HG02981 (cell line): ENCODE measurements at regions not wholly inside any gene's neighbourhood (a gene's known extent, or its start where the extent isn't known, plus 50 kb on each side); places are given as distances from the start of the nearest gene placed in this dataset.

ENCODE experiments used
- ATAC-seq: cut with Tn5 transposase; IDR thresholded peaks from one replicate; pipeline ENCODE4 v1.9.1; 2021; ENCODE audit warnings: mild to moderate bottlenecking, moderate library complexity; ENCODE audit not compliant: unreplicated experiment

DNA sequence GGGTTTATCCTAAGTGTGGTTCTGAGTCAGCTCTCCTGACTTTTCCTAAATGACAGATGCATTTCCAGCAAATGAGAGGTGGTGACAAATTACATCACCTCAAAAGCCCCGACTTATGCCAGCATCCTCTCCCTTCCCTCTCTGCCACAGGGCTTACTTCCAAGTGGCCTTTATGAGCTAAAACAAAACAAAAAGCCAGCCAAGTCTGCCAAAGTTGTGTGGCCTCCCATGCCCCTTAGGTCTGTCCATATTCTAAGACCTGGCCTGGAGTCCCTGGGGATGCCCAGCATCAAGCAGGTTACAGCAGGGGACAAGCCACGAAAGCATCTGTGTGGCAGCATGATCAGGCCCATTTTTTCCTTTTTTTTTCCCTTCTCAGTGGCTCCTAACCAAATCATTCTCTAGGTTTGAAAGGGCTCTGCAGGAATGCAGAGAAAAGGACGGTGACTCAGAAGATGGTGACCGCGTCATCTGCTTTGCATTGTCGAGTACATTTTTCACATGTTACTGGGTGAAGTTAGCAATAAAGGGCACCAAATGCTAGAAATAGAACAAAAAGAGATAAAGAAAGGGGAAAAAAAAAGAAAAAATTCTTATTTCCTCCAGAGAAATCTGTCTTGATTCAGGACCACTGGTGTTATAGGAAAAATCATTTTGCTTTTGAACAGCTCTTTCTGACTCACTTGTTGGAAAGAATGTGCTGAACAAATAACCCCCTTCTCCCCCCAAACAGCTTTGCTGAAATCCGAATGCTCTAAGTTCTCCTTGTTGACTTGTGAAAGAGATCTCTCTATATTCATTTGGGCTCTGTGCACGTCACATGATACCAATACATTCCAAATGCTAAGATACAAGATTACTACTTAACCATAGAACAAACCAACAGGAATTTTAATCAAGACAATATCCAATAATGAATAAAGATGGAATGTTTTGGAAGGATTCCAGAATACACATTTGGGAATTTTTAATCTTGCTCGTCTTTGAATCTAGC, 178.7 kb downstream of the EN1 start:
- ATAC-seq = no peak

- ATAC-seq = no peak
Observed at GRCh38 chr2:118667964-118668363, 179.5 kb downstream of the EN1 start.

DNA sequence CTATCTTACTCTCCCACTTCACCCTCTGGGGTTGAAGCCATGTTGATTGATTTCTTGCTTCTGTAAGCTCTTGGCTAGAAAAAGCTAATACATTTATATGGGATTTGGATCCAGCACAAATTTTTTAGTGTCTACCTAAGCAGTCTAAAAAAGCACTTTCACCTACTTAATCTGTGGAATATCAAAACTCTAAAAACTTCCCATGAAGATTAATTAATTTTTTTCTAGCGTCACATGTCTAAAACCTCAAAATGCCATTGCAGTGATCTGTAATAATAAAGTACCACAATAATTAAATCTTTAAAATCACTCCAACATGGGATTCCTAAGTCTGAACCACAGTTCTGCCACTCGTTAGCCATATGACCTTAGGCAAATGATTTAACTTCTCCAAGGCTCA, 180.1 kb downstream of the EN1 start:
- no peak for ATAC-seq

GRCh38 chr2:118665784-118666529, 181.5 kb downstream of the EN1 start:
- no peak for ATAC-seq

GRCh38 chr2:118661179-118661578, 186.3 kb downstream of the EN1 start:
- no peak for ATAC-seq

- ATAC-seq = no peak
Observed at GRCh38 chr2:118658596-118659198, 188.8 kb downstream of the EN1 start.

DNA sequence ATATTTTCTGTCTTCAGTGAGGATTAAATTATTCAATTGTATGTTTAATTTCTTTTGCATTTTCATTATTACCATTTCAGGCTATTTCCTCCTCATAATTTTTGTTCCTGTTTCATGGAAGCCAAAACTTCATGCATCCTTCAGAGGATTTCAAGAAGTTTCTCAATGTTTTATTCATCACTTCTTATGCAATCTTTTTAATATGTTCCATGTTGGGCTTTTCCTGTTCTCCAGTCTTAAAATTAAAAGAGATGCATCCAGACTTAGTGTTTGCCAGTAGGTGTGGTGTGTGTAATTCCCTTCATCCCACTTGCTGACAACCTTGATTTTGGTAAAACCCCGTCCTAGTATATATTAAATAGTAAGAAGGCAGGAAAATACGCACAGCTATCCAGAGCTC, 190.0 kb downstream of the EN1 start:
- ATAC-seq = no peak

DNA sequence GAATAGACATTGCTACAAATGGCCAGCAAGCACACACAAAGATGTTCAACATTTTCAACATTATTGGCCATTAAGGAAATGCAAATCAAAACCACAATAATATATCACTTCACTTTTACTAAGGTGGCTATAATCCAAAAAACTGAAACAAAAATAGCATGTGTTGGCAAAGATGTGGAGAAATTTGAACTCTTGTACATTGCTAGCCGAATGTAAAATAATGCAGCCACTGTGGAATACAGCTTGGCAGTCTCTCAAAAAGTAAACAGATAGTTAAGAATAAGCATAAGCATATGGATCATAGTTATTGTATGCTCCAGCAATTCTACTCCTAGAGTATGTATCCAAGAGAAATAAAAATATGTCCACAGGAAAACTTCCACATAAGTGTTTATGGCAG, 192.5 kb downstream of the EN1 start:
- ATAC-seq = no peak

DNA sequence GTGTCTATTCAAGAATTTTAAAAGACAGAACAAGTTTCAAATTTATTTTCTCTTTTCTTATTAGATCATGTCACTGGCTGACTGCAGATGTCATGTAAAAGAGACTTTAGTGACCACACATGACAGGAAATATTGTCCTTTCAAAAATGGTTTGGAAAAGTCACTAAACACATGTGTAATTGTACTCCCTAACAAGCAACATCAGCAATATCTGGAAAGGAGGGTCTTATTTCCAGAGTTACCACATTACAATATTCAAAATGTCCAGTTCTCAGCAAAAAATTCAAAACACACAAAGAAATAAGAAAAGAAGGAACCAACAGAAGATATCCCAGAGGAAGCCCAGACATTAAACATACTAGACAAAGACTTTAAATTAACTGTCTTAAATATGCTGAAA, 197.1 kb downstream of the EN1 start:
- no peak for ATAC-seq

GRCh38 chr2:118645876-118646275, 201.6 kb downstream of the EN1 start:
- ATAC-seq = no peak

DNA sequence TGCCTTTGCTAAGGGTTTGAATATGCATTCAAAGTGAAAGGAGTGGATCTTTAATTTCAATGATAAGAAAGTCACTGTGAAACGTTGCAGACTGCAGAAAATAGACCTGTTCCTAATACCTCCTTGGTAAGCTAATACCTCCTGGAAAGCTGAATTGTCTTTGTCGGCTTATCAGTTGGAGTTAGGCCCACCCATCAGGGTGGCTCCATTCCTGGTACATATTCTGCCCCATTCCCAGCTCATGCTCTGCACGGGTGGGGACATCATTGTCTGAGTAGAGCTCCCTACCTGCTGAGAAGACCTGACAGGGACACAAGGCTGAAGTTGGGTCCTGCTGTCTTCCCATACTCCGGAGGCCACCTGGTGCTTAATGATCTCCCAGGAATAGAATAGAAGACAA, 203.3 kb downstream of the EN1 start:
- ATAC-seq = no peak

GRCh38 chr2:118643294-118643693, 204.2 kb downstream of the EN1 start:
- no peak for ATAC-seq

DNA sequence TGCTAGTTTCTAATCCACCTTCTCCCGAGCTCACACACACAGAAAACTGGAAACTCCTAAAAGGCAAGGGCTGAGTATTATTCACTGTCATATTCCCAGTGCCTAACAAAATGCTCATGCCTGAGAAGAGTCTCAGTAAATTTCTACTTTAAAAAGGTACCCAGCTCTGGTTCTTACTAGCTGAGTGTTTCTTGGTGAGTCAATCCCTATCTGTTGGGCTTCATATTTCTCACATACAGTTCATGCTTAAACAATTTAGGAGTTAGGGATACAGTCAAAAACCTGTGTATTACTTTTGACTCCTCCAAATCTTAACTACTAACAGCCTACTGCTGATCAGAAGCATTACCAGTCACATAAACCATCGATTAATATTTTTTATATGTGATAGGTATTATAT, 204.9 kb downstream of the EN1 start:
- no peak for ATAC-seq

DNA sequence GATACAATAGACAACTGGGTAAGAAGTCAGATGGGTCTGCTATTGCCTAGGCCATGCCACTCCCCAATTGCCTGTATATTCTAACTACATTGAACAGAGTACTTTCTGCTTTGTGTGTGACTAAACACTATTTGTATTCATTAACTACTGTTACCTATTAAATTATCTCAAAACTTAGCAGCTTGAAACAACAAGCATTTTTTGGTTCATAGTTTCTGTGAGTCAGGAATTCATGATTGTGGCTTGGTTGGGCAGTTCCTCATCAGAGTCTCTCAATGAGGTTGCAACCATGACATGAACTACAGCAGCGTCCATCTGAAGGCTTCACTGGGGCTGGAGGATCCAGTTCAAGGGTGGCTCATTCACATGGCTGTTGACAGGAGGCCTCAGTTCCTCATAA, 205.7 kb downstream of the EN1 start:
- ATAC-seq = no peak

GRCh38 chr2:118639371-118639770, 208.1 kb downstream of the EN1 start:
- no peak for ATAC-seq

GRCh38 chr2:118638453-118638852, 209.0 kb downstream of the EN1 start:
- ATAC-seq = no peak

DNA sequence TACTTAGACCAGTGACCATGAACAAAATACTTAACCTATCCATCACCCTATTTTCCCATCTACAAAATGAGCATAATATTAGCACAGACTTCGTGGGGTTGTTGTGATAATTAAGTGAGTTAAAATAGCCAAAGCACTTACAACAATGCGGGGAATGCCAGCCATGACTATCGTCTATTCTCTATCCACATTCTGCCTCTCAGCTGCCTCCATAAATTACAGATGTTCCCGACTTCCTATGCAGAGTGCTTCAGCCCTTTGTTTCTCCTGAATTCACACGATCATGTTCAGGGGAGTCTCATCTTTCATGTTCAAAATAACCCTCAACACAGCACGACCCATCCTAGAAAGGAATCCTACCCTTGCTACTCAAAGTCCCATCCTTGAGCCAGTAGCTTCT, 211.6 kb downstream of the EN1 start:
- no peak for ATAC-seq

GRCh38 chr2:118634876-118635275, 212.6 kb downstream of the EN1 start:
- no peak for ATAC-seq

GRCh38 chr2:118633371-118634018, 214.0 kb downstream of the EN1 start:
- ATAC-seq = no peak

- no peak for ATAC-seq
Observed at GRCh38 chr2:118632921-118633320, 214.5 kb downstream of the EN1 start.

DNA sequence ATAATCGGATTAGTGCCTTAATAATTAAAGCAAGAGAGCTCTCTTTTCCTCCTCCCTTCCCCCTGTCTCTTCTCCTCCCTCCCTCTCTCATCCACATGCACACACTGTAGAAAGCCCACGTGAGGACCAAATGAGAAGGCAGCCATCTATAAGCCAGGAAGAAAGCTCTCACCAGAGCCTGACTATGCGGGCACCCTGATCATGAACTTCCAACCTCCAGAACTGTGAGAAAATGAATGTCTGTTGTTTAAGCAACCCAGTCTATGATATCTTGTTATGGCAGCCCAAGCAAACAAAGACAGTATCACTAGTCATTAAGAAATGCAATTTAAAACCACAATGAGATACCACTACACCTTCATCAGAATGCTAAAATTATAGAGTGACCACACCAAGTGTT, 220.3 kb downstream of the EN1 start:
- ATAC-seq = no peak
